GM12878 (cell line): ENCODE measurements at regions not wholly inside any gene's neighbourhood (a gene's known extent, or its start where the extent isn't known, plus 50 kb on each side); places are given as distances from the start of the nearest gene placed in this dataset.

Experiments
- ATAC-seq: fragments of 200-7000 bp; cut with Tn5 transposase; 3 replicates; pipeline ENCODE4 v1.9.1; 2020; ENCODE audit warnings: mild to moderate bottlenecking, moderate library complexity
- BruUV-seq: library from RNA; stranded (reverse); fragments of 400-500 nt; replicated peaks from 2 replicates; lab custom pipeline; 2021; lab: Mats Ljungman, UMichigan
- CTCF ChIA-PET: fragments of 300-600 bp; sonication (Branson Sonifier 250); formaldehyde crosslinking; extraction: SDS; loops from one replicate; lab custom pipeline; 2021; ENCODE audit warnings: inconsistent platforms; lab: Yijun Ruan, JAX
- POLR2A ChIA-PET: fragments of 350-600 bp; formaldehyde crosslinking; extraction: SDS; loops from one replicate; lab custom pipeline; 2021; ENCODE audit warnings: inconsistent platforms; lab: Charles Lee
- RAD21 ChIA-PET: fragments of 300-600 bp; sonication (Branson Sonifier 250); formaldehyde crosslinking; loops from one replicate; lab custom pipeline; 2023; ENCODE audit warnings: antibody characterized with exemption; ENCODE audit not compliant: unreplicated experiment; lab: Charles Lee
- SMC1A ChIA-PET: fragments of 300-600 bp; sonication (Branson Sonifier 250); formaldehyde crosslinking; loops from one replicate; lab custom pipeline; 2023; ENCODE audit not compliant: unreplicated experiment, uncharacterized antibody; lab: Charles Lee
- DNase-seq: peaks from one replicate; pipeline ENCODE4 v3.0.0-alpha.2; 2011; ENCODE audit warnings: low read depth, low spot score
- FAIRE-seq: peaks from 3 replicates; lab custom pipeline; 2011; peaks lifted over from hg19 to GRCh38; lab: Jason Lieb, UNC
- H2AFZ ChIP-seq: 2 replicates; pipeline ENCODE4 v1.6.0; 2011; ENCODE audit warnings: low read depth, low read length, control low read depth; ENCODE audit not compliant: control insufficient read depth
- H3K27ac ChIP-seq: 2 replicates; pipeline ENCODE4 v1.5.1; 2011; ENCODE audit warnings: control low read depth; ENCODE audit not compliant: control insufficient read depth, insufficient read depth
- H3K27me3 ChIP-seq, 2 experiments: replicated peaks in 1 of 2; 2 replicates each; pipeline versions ENCODE4 v1.6.0 to v1.6.1; 2011; ENCODE audit warnings: low read length in 1 of 2; ENCODE audit not compliant: control insufficient read depth in 2 of 2, insufficient read depth in 2 of 2
- H3K36me3 ChIP-seq, 2 experiments: 2 replicates each; pipeline ENCODE4 v1.5.1; 2011; ENCODE audit warnings: low read length in 1 of 2; ENCODE audit not compliant: control insufficient read depth in 2 of 2, insufficient read depth in 2 of 2
- H3K4me1 ChIP-seq: 2 replicates; pipeline ENCODE4 v1.6.1; 2011; ENCODE audit warnings: mild to moderate bottlenecking, low read length, moderate library complexity, mixed read lengths; ENCODE audit not compliant: control insufficient read depth, insufficient read depth
- H3K4me2 ChIP-seq: 2 replicates; pipeline ENCODE4 v1.6.0; 2011; ENCODE audit warnings: control low read depth; ENCODE audit not compliant: control insufficient read depth, insufficient read depth
- H3K4me3 ChIP-seq: fragments of 200-600 bp; sonication (generic); 2 replicates; pipeline ENCODE4 v1.5.1; 2016
- H3K79me2 ChIP-seq: 2 replicates; pipeline ENCODE4 v1.6.0; 2011; ENCODE audit warnings: low read length; ENCODE audit not compliant: control insufficient read depth, insufficient read depth
- H3K9ac ChIP-seq: 2 replicates; pipeline ENCODE4 v1.8.0; 2011; ENCODE audit warnings: low read length, control low read depth, mixed read lengths; ENCODE audit not compliant: control insufficient read depth, insufficient read depth
- H3K9me3 ChIP-seq: replicated peaks from 3 replicates; pipeline ENCODE4 v1.5.1; 2011; ENCODE audit warnings: mild to moderate bottlenecking, low read length; ENCODE audit not compliant: control insufficient read depth, insufficient read depth
- H4K20me1 ChIP-seq: 2 replicates; pipeline ENCODE4 v1.6.0; 2011; ENCODE audit not compliant: control insufficient read depth, insufficient read depth
- CBFB ChIP-seq: IDR thresholded peaks from 2 replicates; pipeline ENCODE4 v1.6.1; 2016; ENCODE audit warnings: antibody characterized with exemption, low read depth
- CEBPZ ChIP-seq: fragments of 150-350 bp; IDR thresholded peaks from 2 replicates; pipeline ENCODE4 v1.6.1; 2016; ENCODE audit warnings: low read depth, low read length
- CHD4 ChIP-seq: fragments of 200-600 bp; sonication (generic); IDR thresholded peaks from 2 replicates; pipeline ENCODE4 v1.6.1; 2016; ENCODE audit warnings: mild to moderate bottlenecking
- CTCF ChIP-seq, 3 experiments: IDR thresholded peaks in 2 of 3; conservative IDR thresholded peaks in 1 of 3; 2 replicates each; pipeline ENCODE4 v1.5.1; 2011; ENCODE audit warnings: low read depth in 3 of 3, low read length in 3 of 3, mild to moderate bottlenecking in 3 of 3, control low read depth in 2 of 3, moderate library complexity in 2 of 3, inconsistent platforms in 1 of 3, mixed read lengths in 1 of 3; ENCODE audit not compliant: control insufficient read depth in 2 of 3, insufficient read depth in 1 of 3; ENCODE audit errors: extremely low read depth in 1 of 3
- ELK1 ChIP-seq: IDR thresholded peaks from 2 replicates; pipeline ENCODE4 v1.6.1; 2012; ENCODE audit warnings: low read depth, low read length, improper control_type of control experiment
- ESRRA ChIP-seq: IDR thresholded peaks from 2 replicates; pipeline ENCODE4 v1.6.1; 2012; ENCODE audit warnings: mild to moderate bottlenecking, low read length, improper control_type of control experiment
- ETV6 ChIP-seq, 2 experiments: fragments of 450-650 bp in 1 of 2; IDR thresholded peaks in 1 of 2; conservative IDR thresholded peaks in 1 of 2; 2 replicates each; pipeline ENCODE4 v1.6.1; 2014; ENCODE audit warnings: antibody characterized with exemption in 1 of 2, borderline replicate concordance in 1 of 2, low read depth in 1 of 2, mild to moderate bottlenecking in 1 of 2, moderate library complexity in 1 of 2
- IRF3 ChIP-seq: fragments of 450-650 bp; IDR thresholded peaks from 2 replicates; pipeline ENCODE4 v1.6.1; 2014; ENCODE audit warnings: mild to moderate bottlenecking
- NR2C2 ChIP-seq: IDR thresholded peaks from 2 replicates; pipeline ENCODE4 v1.6.1; 2011; ENCODE audit warnings: borderline replicate concordance, low read depth; ENCODE audit not compliant: control insufficient read depth, insufficient read length
- PAX5 ChIP-seq: IDR thresholded peaks from 2 replicates; pipeline ENCODE4 v1.6.1; 2011; ENCODE audit warnings: low read depth, low read length, borderline replicate concordance
- RAD21 ChIP-seq: IDR thresholded peaks from 2 replicates; pipeline ENCODE4 v1.6.1; 2011; ENCODE audit warnings: mild to moderate bottlenecking, low read depth, low read length, moderate library complexity; ENCODE audit not compliant: insufficient read depth
- SUZ12 ChIP-seq: fragments of 200-600 bp; sonication (generic); IDR thresholded peaks from one replicate; pipeline ENCODE4 v1.6.1; 2018; ENCODE audit warnings: antibody characterized with exemption, mild to moderate bottlenecking; ENCODE audit not compliant: unreplicated experiment
- TAF1 ChIP-seq: IDR thresholded peaks from 2 replicates; pipeline ENCODE4 v1.6.1; 2011; ENCODE audit warnings: mild to moderate bottlenecking, low read depth, low read length, borderline replicate concordance
- USF1 ChIP-seq: IDR thresholded peaks from 2 replicates; pipeline ENCODE4 v1.6.1; 2011; ENCODE audit warnings: borderline replicate concordance, low read depth, mild to moderate bottlenecking, moderate library complexity, mixed read lengths, low read length; ENCODE audit not compliant: insufficient read depth; ENCODE audit errors: extremely low read length
- whole genome bisulfite sequencing: methylation state at CpG from one replicate; pipeline ENCODE4 v1.1.6; 2016; ENCODE audit warnings: low lambda C conversion rate; ENCODE audit not compliant: insufficient replicate concordance, insufficient coverage; ENCODE audit errors: missing lambda C conversion rate; 5-methylcytosine and 5-hydroxymethylcytosine counted together
- in situ Hi-C: fragments of 300-500 bp; cut with MboI; formaldehyde crosslinking; loops from 9 replicates; pipeline ENCODE4 v1.14.3; 2018; ENCODE audit warnings: mixed read lengths
- intact Hi-C: fragments of 100-400 bp; cut with micrococcal nuclease; formaldehyde crosslinking; loops from one replicate; pipeline ENCODE4 v1.14.2; 2022; ENCODE audit not compliant: unreplicated experiment

GRCh38 chr1:209513226-209513625, 70.3 kb upstream of the CAMK1G start:
- FAIRE-seq = no peak
- TF ChIP-seq CBFB (no peak), PAX5 (no peak), TAF1 (no peak), CHD4 (no peak), ESRRA (no peak), CTCF (IDR thresholded peaks at IDR 0.05 in 2 of 3, conservative IDR thresholded peaks at IDR 0.05 in 1 of 3; ENCODE audit: control insufficient read depth in 2 of 3, extremely low read depth in 1 of 3, insufficient read depth in 1 of 3, low read depth in 3 of 3, low read length in 3 of 3) (peak; percentile 59 to 68 (median 62); a peak in 5 of 6 replicates), NR2C2 (no peak), CEBPZ (no peak), RAD21 (peak; percentile 50), ELK1 (no peak), USF1 (no peak), SUZ12 (no peak), ETV6 (conservative IDR thresholded peaks at IDR 0.05 in 1 of 2, IDR thresholded peaks at IDR 0.05 in 1 of 2; ENCODE audit: borderline replicate concordance in 1 of 2, low read depth in 1 of 2) (no peak), IRF3 (no peak)
- TF ChIP-seq, all 136 proteins: peak for 2
- SMC1A ChIA-PET = interaction anchor here (0.9 to 1.2 kb wide), 4 partner anchors 8 to 158 kb away, joined by 3 to 4 read pairs (median 3); no protein-coding TSS in a partner anchor
- Histone ChIP-seq H2AFZ (no peak overlapping the region), H3K79me2 (no peaks in the 10 kb centered on the region), H3K4me1 (no peaks in the 10 kb centered on the region), H3K27me3 (no peaks in the 10 kb centered on the region), H3K4me2 (no peak overlapping the region), H3K27ac (no peak overlapping the region), H3K9ac (no peak overlapping the region), H4K20me1 (no peaks in the 10 kb centered on the region), H3K9me3 (no peaks in the 10 kb centered on the region), H3K36me3 (no peaks in the 10 kb centered on the region), H3K4me3 (no peak overlapping the region)
- RAD21 ChIA-PET = no interaction called here
- CTCF ChIA-PET = interaction anchor here (0.7 to 3.2 kb wide), 13 partner anchors 8 to 651 kb away, joined by 3 to 18 read pairs (median 4); no protein-coding TSS in a partner anchor
- DNase-seq (no peak), ATAC-seq (peak; percentile 85)
- intact Hi-C loops (loop anchor here (5.0 kb wide), 1 partner anchor 161 kb away; no protein-coding TSS in a partner anchor), in situ Hi-C loops (no loop called here)
- POLR2A ChIA-PET = no interaction called here
- 81% methylated on average over 5 of the region's 5 CpGs for WGBS
- BruUV-seq = no TSS peak
